Endodermal cell (in vitro differentiated cells): ENCODE measurements at regions not wholly inside any gene's neighbourhood (a gene's known extent, or its start where the extent isn't known, plus 50 kb on each side); places are given as distances from the start of the nearest gene placed in this dataset.
A peak's percentile ranks its signal among the peaks of the same experiment; 100 is the strongest.

ENCODE experiments used
- DNase-seq: peaks from one replicate; pipeline ENCODE4 v3.0.0-alpha.2; 2017
- H3K27ac ChIP-seq: 2 replicates; pipeline ENCODE4 v1.5.1; 2013; ENCODE audit warnings: mild to moderate bottlenecking, low read depth, low read length, moderate library complexity
- H3K27me3 ChIP-seq: 2 replicates; pipeline ENCODE4 v1.6.1; 2013; ENCODE audit warnings: mild to moderate bottlenecking, low read length, moderate library complexity; ENCODE audit not compliant: insufficient read depth, control insufficient read depth, poor library complexity, severe bottlenecking
- H3K36me3 ChIP-seq: 2 replicates; pipeline ENCODE4 v1.7.0; 2013; ENCODE audit warnings: mild to moderate bottlenecking, low read length, moderate library complexity; ENCODE audit not compliant: control insufficient read depth, insufficient read depth
- H3K4me1 ChIP-seq: one replicate; pipeline ENCODE4 v1.7.0; 2013; ENCODE audit warnings: low read length; ENCODE audit not compliant: control insufficient read depth, insufficient read depth
- H3K4me3 ChIP-seq: 2 replicates; pipeline ENCODE4 v1.5.1; 2013; ENCODE audit warnings: mild to moderate bottlenecking, low read length, moderate library complexity
- H3K9ac ChIP-seq: 2 replicates; pipeline ENCODE4 v1.6.1; 2013; ENCODE audit warnings: mild to moderate bottlenecking, low read length, moderate library complexity; ENCODE audit not compliant: poor library complexity, severe bottlenecking; ENCODE audit errors: extremely low read depth
- H3K9me3 ChIP-seq: 2 replicates; pipeline ENCODE4 v1.6.1; 2013; ENCODE audit warnings: mild to moderate bottlenecking, low read length, moderate library complexity; ENCODE audit not compliant: control insufficient read depth
- H3K27ac Mint-ChIP-seq: 2 replicates; pipeline ENCODE4 v1.8.0; 2020; ENCODE audit warnings: mixed read lengths
- H3K27me3 Mint-ChIP-seq: 2 replicates; pipeline ENCODE4 v1.8.0; 2021; ENCODE audit warnings: mild to moderate bottlenecking, mixed read lengths; ENCODE audit not compliant: insufficient read depth
- H3K36me3 Mint-ChIP-seq: 2 replicates; pipeline ENCODE4 v1.8.0; 2020; ENCODE audit warnings: low read depth, mixed read lengths
- H3K4me1 Mint-ChIP-seq: 2 replicates; pipeline ENCODE4 v1.8.0; 2020; ENCODE audit warnings: mixed read lengths
- H3K4me3 Mint-ChIP-seq: 2 replicates; pipeline ENCODE4 v1.8.0; 2020; ENCODE audit warnings: mild to moderate bottlenecking, moderate library complexity, mixed read lengths
- H3K9me3 Mint-ChIP-seq: 2 replicates; pipeline ENCODE4 v1.8.0; 2020; ENCODE audit warnings: mild to moderate bottlenecking, mixed read lengths
- CTCF ChIP-seq: fragments of 200-600 bp; sonication (generic); conservative IDR thresholded peaks from 2 replicates; pipeline ENCODE4 v1.5.0; 2021; ENCODE audit warnings: antibody characterized with exemption, mild to moderate bottlenecking
- WGBS, 2 experiments: methylation state at CpG; one replicate each; pipeline versions ENCODE4 v1.1.5 to v1.1.7; 2013; ENCODE audit warnings: missing lambda C conversion rate in 2 of 2, mixed read lengths in 1 of 2; ENCODE audit not compliant: insufficient coverage in 1 of 2, insufficient read length in 1 of 2; 5-methylcytosine and 5-hydroxymethylcytosine counted together

DNA sequence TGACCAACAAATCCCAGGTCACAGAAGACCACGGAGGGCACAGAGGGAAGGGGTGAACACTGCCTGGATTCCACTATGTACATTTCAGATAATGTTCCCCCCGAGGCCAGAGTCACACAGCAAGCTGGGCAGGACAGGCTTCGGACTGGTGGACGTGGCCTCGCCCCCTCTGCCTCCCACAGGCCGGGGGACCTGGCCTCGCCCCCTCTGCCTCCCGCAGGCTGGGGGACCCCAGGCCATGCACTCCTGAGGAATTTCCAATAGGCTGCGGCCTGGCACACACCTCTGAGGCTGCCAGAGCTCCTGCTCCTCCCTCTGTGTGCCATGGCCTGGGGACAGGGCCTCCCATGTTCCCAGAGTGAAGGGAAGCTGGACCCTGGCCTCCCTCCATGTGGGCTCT, 1352.8 kb downstream of the BRD1 start:
- Histone ChIP-seq H3K4me1 (no peaks in the 10 kb centered on the region), H3K9ac (no peak overlapping the region), H3K27me3 (no peaks in the 10 kb centered on the region), H3K36me3 (no peaks in the 10 kb centered on the region), H3K4me3 (no peak overlapping the region), H3K27ac (no peak overlapping the region), H3K9me3 (no peaks in the 10 kb centered on the region)
- Mint-ChIP-seq H3K27ac (no peak overlapping the region), H3K4me3 (no peak overlapping the region), H3K4me1 (no peaks in the 10 kb centered on the region), H3K36me3 (no peaks in the 10 kb centered on the region), H3K9me3 (no peaks in the 10 kb centered on the region), H3K27me3 (peaks cover 3% of the 10 kb centered on the region)
- TF ChIP-seq CTCF, result no peak
- WGBS, 2 experiments, result 92 to 94% methylated on average over 7 to 9 of the region's 9 CpGs
- peak; percentile 22 for DNase-seq

DNA sequence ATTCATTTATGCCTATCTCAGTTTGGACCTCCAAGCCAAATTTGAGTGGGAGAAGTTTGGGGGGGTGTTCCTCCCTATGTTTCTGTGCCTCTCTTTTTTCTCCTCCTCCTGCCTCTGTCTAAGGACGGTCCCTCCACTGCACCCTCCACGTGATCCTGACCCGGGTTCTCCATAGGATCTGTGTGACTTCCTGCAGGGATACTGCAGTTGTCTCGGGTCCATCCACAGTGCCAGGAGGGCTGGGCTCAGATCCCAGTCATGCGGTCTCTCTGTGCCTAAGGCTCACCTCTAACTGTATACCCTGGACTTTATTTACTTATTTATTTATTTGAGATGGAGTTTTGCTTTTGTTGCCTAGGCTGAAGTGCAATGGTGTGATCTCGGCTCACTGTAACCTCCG, 1354.5 kb downstream of the BRD1 start:
- H3K4me1 ChIP-seq, result no peaks in the 10 kb centered on the region
- Mint-ChIP-seq H3K9me3 (no peaks in the 10 kb centered on the region), H3K4me1 (no peaks in the 10 kb centered on the region), H3K36me3 (no peaks in the 10 kb centered on the region), H3K4me3 (no peak overlapping the region), H3K27ac (no peak overlapping the region), H3K27me3 (peaks cover 3% of the 10 kb centered on the region)
- no peak overlapping the region for H3K9ac ChIP-seq
- no peak overlapping the region for H3K27ac ChIP-seq
- H3K9me3 ChIP-seq, result no peaks in the 10 kb centered on the region
- DNase-seq, result no peak
- no peak for TF ChIP-seq CTCF
- H3K36me3 ChIP-seq, result no peaks in the 10 kb centered on the region
- H3K4me3 ChIP-seq, result no peak overlapping the region
- no peaks in the 10 kb centered on the region for H3K27me3 ChIP-seq
- 76 to 94% methylated on average over 3 to 6 of the region's 7 CpGs for WGBS, 2 experiments

- TF ChIP-seq CTCF, result no peak
- H3K4me1 Mint-ChIP-seq, result peaks cover 7% of the 10 kb centered on the region
- Histone ChIP-seq H3K27ac (no peak overlapping the region), H3K4me1 (no peaks in the 10 kb centered on the region), H3K4me3 (no peak overlapping the region), H3K9me3 (no peaks in the 10 kb centered on the region), H3K27me3 (no peaks in the 10 kb centered on the region), H3K9ac (no peak overlapping the region), H3K36me3 (no peaks in the 10 kb centered on the region)
- H3K27me3 Mint-ChIP-seq, result peaks cover 2% of the 10 kb centered on the region
- peak; percentile 67 for DNase-seq
- H3K27ac Mint-ChIP-seq, result no peak overlapping the region
- WGBS, 2 experiments, result 68 to 69% methylated on average over 7 to 9 of the region's 9 CpGs
- H3K4me3 Mint-ChIP-seq, result no peak overlapping the region
- peaks cover 2% of the 10 kb centered on the region for H3K9me3 Mint-ChIP-seq
- H3K36me3 Mint-ChIP-seq, result no peaks in the 10 kb centered on the region
Measured at GRCh38 chr22:48464246-48464645, 1363.4 kb downstream of the BRD1 start.
